ENCODE measurements at regions not wholly inside any gene's neighbourhood (a gene's known extent, or its start where the extent isn't known, plus 50 kb on each side); places are given as distances from the start of the nearest gene placed in this dataset.

DNA sequence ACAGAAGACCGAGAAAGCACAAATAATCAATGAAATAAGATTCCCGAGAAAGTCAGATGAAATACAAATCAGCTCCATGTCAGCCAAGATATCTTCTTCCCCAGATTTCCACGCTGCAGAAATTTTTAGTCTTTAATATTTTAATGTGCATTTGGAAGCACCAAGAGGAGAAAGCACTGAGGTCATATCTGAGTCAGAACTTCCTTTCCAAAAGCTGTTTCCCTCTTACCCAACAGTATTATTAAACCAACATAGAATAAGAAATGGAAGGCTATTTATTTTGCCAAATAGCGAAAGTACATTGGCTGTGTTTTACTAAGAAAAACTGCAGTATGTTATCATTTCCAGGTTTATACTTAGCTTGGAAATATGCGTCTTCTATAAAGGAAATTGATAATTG is 772.1 kb upstream of the CDH9 start:
- H3K4me3 ChIP-seq = no peak overlapping the region
- no peaks in the 10 kb centered on the region for H3K27me3 ChIP-seq
- DNase-seq = no peak
- no peaks in the 10 kb centered on the region for H3K36me3 ChIP-seq (ENCODE audit: low read depth, missing control alignments)
- H3K9me3 ChIP-seq = no peaks in the 10 kb centered on the region
- TF ChIP-seq, protein P1, sequence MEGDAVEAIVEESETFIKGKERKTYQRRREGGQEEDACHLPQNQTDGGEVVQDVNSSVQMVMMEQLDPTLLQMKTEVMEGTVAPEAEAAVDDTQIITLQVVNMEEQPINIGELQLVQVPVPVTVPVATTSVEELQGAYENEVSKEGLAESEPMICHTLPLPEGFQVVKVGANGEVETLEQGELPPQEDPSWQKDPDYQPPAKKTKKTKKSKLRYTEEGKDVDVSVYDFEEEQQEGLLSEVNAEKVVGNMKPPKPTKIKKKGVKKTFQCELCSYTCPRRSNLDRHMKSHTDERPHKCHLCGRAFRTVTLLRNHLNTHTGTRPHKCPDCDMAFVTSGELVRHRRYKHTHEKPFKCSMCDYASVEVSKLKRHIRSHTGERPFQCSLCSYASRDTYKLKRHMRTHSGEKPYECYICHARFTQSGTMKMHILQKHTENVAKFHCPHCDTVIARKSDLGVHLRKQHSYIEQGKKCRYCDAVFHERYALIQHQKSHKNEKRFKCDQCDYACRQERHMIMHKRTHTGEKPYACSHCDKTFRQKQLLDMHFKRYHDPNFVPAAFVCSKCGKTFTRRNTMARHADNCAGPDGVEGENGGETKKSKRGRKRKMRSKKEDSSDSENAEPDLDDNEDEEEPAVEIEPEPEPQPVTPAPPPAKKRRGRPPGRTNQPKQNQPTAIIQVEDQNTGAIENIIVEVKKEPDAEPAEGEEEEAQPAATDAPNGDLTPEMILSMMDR (IDR thresholded peaks at IDR 0.05) = no peak
- no peak for TF ChIP-seq POLR2A (IDR thresholded peaks at IDR 0.05)
- WGBS, 2 donors = 75% methylated on average over 5 of the region's 5 CpGs
- no peak overlapping the region for H3K27ac ChIP-seq
- intact Hi-C loops (cut with DNase I; ENCODE audit: low total_unique reads) = no loop called here
- H3K4me1 ChIP-seq = no peaks in the 10 kb centered on the region

DNA sequence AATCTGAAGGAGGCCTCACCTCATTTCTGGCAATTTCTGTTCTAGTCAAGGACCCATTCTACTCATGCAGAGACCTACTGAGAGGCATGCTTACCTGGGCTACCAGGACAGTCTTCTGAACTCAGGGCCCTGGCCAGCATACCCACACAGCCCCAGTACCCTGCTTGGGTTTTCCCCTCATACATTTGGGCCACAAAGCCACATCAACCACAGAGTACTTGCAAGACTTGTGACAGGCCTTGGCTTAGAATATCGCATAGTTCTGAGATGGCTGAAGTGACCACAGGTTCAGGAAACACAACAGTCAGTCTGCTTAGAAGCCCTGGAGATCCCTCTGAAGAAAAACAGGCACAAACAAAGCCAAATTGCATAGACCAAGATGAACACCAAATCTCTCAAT is 758.8 kb upstream of the CDH9 start:
- Histone ChIP-seq H3K27ac (no peak overlapping the region), H3K27me3 (no peaks in the 10 kb centered on the region), H3K36me3 (ENCODE audit: low read depth, missing control alignments) (no peaks in the 10 kb centered on the region), H3K4me3 (no peak overlapping the region), H3K9me3 (no peaks in the 10 kb centered on the region), H3K4me1 (no peaks in the 10 kb centered on the region)
- no peak for TF ChIP-seq POLR2A (IDR thresholded peaks at IDR 0.05)
- TF ChIP-seq, protein P1 (IDR thresholded peaks at IDR 0.05) = no peak
- intact Hi-C loops (cut with DNase I; ENCODE audit: low total_unique reads) = no loop called here
- no peak for DNase-seq
- 100% methylated on average over 1 of the region's 1 CpG for WGBS, 2 donors

DNA sequence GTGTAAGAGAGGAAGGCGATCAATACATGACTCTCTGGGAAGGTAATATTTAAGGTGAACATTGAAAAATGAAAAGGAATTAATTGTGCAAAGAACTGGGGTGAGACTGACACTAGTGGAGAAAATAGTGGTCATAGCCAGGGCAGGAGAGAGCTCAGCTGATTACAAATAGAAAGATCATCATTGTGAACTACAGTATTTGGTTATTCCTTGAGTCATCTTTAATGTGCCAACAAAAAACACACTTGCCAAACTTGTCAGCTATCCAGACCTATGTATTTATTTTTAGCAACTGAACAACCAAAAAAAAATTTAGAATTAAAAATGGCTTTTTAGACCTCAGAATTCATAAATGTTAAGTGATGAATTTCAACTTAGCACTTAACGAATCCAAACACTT is 749.8 kb upstream of the CDH9 start:
- H3K27ac ChIP-seq = no peak overlapping the region
- WGBS, 2 donors = 94 to 96% methylated on average over 2 of the region's 2 CpGs

DNA sequence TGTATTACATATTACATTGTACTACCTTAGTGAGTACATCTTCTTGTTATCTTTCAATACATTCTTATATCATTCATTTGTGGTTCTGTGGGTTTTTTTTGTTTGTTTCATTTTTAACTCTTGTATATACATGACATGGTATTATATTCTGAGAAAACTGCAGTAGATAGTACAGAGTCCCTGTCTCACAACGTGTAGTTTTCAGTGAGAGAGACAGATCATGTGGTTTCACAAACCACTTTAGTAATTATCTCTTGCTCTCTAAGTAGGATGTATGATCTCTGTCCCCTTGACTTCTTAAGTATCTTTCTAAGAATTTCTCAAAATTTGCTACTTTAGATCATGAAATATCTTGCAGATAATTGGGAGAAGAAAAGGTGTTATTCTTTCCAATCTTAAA is 745.9 kb upstream of the CDH9 start:
- intact Hi-C loops (cut with DNase I; ENCODE audit: low total_unique reads) = no loop called here

More for the DNA sequence above, 749.8 kb upstream of the CDH9 start:
- Histone ChIP-seq H3K9me3 (no peaks in the 10 kb centered on the region), H3K27me3 (no peaks in the 10 kb centered on the region), H3K36me3 (ENCODE audit: low read depth, missing control alignments) (no peaks in the 10 kb centered on the region), H3K4me1 (no peaks in the 10 kb centered on the region), H3K4me3 (no peak overlapping the region)
- no peak for DNase-seq
- TF ChIP-seq POLR2A (IDR thresholded peaks at IDR 0.05) = no peak
- TF ChIP-seq, protein P1 (IDR thresholded peaks at IDR 0.05) = no peak
- intact Hi-C loops (cut with DNase I; ENCODE audit: low total_unique reads) = no loop called here

DNA sequence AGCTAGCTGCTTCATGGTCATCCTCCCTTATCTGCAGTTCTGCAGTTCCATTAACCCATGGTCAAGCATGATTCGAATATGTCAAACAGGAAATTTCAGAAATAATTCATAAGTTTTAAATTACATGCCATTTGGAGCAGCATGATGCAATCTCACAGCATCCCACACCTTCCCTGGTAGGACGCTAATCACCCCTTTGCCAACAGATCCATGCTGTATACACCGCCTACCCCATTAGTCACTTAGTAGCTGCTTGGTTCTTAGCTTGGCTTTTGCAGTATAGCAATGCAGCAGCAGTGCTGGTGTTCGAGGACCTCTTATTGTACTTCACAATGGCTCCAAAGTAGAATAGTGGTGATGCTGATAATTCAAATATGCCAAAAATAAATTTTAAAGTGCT is 739.7 kb upstream of the CDH9 start:
- TF ChIP-seq POLR2A (IDR thresholded peaks at IDR 0.05) = no peak
- TF ChIP-seq, protein P1 (IDR thresholded peaks at IDR 0.05) = no peak
- no peaks in the 10 kb centered on the region for H3K9me3 ChIP-seq
- no peaks in the 10 kb centered on the region for H3K36me3 ChIP-seq (ENCODE audit: low read depth, missing control alignments)
- intact Hi-C loops (cut with DNase I; ENCODE audit: low total_unique reads) = no loop called here
- no peaks in the 10 kb centered on the region for H3K4me1 ChIP-seq
- 83 to 90% methylated on average over 4 of the region's 4 CpGs for whole genome bisulfite sequencing, 2 donors
- H3K27me3 ChIP-seq = no peaks in the 10 kb centered on the region
- no peak for DNase-seq
- no peak overlapping the region for H3K27ac ChIP-seq
- H3K4me3 ChIP-seq = no peak overlapping the region

More for the DNA sequence above, 745.9 kb upstream of the CDH9 start:
- no peak for DNase-seq
- H3K9me3 ChIP-seq = no peaks in the 10 kb centered on the region
- no peak overlapping the region for H3K4me3 ChIP-seq
- H3K27ac ChIP-seq = no peak overlapping the region
- no peaks in the 10 kb centered on the region for H3K36me3 ChIP-seq (ENCODE audit: low read depth, missing control alignments)
- no peaks in the 10 kb centered on the region for H3K4me1 ChIP-seq
- H3K27me3 ChIP-seq = no peaks in the 10 kb centered on the region
- TF ChIP-seq, protein P1 (IDR thresholded peaks at IDR 0.05) = no peak
- no peak for TF ChIP-seq POLR2A (IDR thresholded peaks at IDR 0.05)
- WGBS, 2 donors = 41 to 89% methylated on average over 1 of the region's 1 CpG

Measured in testis (tissue), 2 donors.